Upper lobe of left lung (tissue), 6 donors: ENCODE measurements at regions not wholly inside any gene's neighbourhood (a gene's known extent, or its start where the extent isn't known, plus 50 kb on each side); places are given as distances from the start of the nearest gene placed in this dataset.

Source experiments
- ATAC-seq, 2 donors: fragments of 200-7000 bp; cut with Tn5 transposase; one replicate each; pipeline ENCODE4 v1.9.1; 2022; ENCODE audit warnings: mild to moderate bottlenecking in 2 of 2, moderate library complexity in 2 of 2; ENCODE audit not compliant: low FRiP score in 2 of 2
- DNase-seq, 2 donors: peaks; one replicate each; pipeline ENCODE4 v3.0.0-alpha.2; 2019 to 2020
- H3K27ac ChIP-seq, 4 donors: fragments of 200-600 bp; sonication (generic); one replicate each; pipeline ENCODE4 v1.5.1; 2016 to 2019
- H3K27me3 ChIP-seq, 4 donors: fragments of 200-600 bp; sonication (generic); one replicate each; pipeline ENCODE4 v1.5.1; 2017 to 2019
- H3K36me3 ChIP-seq, 4 donors: fragments of 200-600 bp; sonication (generic); one replicate each; pipeline ENCODE4 v1.5.1; 2016 to 2019
- H3K4me1 ChIP-seq, 4 donors: fragments of 200-600 bp; sonication (generic); one replicate each; pipeline ENCODE4 v1.5.1; 2018 to 2019
- H3K4me3 ChIP-seq, 4 donors: fragments of 200-600 bp; sonication (generic); one replicate each; pipeline ENCODE4 v1.5.1; 2017 to 2019; ENCODE audit warnings: mild to moderate bottlenecking in 2 of 4, moderate library complexity in 1 of 4
- H3K9me3 ChIP-seq, 4 donors: fragments of 200-600 bp; sonication (generic); one replicate each; pipeline ENCODE4 v1.5.1; 2018 to 2019
- CTCF ChIP-seq, 6 experiments: fragments of 450-650 bp in 4 of 6; fragments of 200-600 bp in 2 of 6; sonication (generic) in 2 of 6; IDR thresholded peaks; one replicate each; pipeline ENCODE4 v1.5.1; 2016 to 2019; ENCODE audit warnings: antibody characterized with exemption in 6 of 6
- EP300 ChIP-seq, 4 donors: sonication (generic); formaldehyde crosslinking; IDR thresholded peaks; one replicate each; pipeline ENCODE4 v1.5.1; 2017; ENCODE audit warnings: antibody characterized with exemption in 4 of 4, control low read depth in 2 of 4
- POLR2A ChIP-seq, 4 donors: fragments of 450-650 bp; IDR thresholded peaks; one replicate each; pipeline ENCODE4 v1.5.1; 2016 to 2017; ENCODE audit warnings: antibody characterized with exemption in 4 of 4, mild to moderate bottlenecking in 2 of 4
- POLR2AphosphoS5 ChIP-seq, 2 donors: sonication (generic); formaldehyde crosslinking; IDR thresholded peaks; one replicate each; pipeline ENCODE4 v1.5.1; 2017; ENCODE audit warnings: antibody characterized with exemption in 2 of 2
- WGBS, 2 donors: methylation state at CpG; one replicate each; pipeline ENCODE4 v1.1.5; 2017 to 2018; 5-methylcytosine and 5-hydroxymethylcytosine counted together
- donor health status: DM: no; HTN: no; CAD: no; lungs with moderate emphysema.
- donor health status: DM: no; HTN: yes; CAD: no; lungs with severe emphysema.

DNA sequence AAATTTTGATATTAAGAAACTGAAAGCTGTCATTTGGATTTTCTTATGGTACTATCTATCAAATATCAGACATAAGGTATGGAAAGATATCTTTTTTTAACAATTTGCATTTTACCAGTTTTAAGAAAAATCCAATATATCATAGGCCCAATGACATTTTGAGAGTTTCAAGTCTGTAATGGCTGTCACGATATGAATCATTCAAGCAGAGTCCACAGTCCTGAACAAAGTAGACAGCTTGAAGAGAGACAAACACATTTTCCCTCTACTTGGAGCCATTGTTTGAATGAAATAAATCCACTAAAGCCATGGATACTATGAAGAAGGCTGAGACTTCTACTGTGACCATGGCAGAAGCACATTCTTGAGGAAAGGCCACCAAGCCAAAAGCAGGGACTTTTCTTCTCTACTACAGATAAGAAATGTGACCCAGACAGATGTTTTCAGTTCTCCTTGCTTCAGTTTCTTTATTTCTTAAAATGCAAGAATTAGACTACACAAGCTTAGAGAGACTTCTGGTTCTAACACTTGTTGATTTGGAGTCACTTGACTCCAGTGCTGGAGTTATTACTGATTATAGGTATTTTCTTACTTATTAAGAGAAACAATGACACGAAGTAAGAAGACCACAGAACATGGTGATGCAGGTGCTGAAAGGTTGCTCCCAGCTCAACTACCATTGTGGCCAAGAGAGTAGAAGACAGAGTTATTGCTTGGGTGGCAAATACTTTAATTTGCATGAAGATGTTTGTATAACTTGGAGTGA lies 429.1 kb downstream of the KIF20B start:
- no peak overlapping the region for H3K27ac ChIP-seq
- H3K9me3 ChIP-seq = peaks cover under 1 to 11% (median 6%) of the 10 kb centered on the region in 4 donors
- 87 to 93% methylated on average over 2 of the region's 2 CpGs for WGBS, 2 donors
- no peaks in the 10 kb centered on the region for H3K4me1 ChIP-seq
- ATAC-seq (no peak), DNase-seq (no peak)
- H3K4me3 ChIP-seq = no peak overlapping the region
- no peak for TF ChIP-seq EP300 (IDR thresholded peaks at IDR 0.05)
- TF ChIP-seq CTCF (IDR thresholded peaks at IDR 0.05) = no peak
- TF ChIP-seq POLR2A (IDR thresholded peaks at IDR 0.05) = no peak
- no peak for TF ChIP-seq POLR2AphosphoS5 (IDR thresholded peaks at IDR 0.05)
- no peaks in the 10 kb centered on the region for H3K36me3 ChIP-seq
- no peaks in the 10 kb centered on the region for H3K27me3 ChIP-seq

DNA sequence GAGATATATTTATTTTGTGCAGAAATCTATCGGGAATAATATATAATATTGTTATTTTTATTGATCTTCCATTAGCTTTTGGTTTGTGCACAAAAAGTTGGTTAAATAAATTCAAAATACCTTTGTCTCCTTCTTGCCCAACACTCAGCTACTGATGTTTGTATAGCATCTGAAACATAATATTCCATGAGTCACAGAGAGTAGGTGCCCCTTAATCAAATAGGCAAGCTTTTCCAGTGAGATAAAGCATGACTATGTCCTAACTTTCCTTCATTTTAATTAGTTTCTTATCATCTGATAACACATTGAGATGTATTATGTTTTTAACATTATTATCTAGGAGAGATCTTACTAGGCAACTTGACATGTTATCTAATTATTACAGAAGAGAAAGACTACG lies 432.2 kb downstream of the KIF20B start:
- no peak for ATAC-seq
- TF ChIP-seq POLR2AphosphoS5 (IDR thresholded peaks at IDR 0.05) (no peak), EP300 (IDR thresholded peaks at IDR 0.05) (no peak), CTCF (IDR thresholded peaks at IDR 0.05) (no peak), POLR2A (IDR thresholded peaks at IDR 0.05) (no peak)

GRCh38 chr10:90136731-90137316 lies 435.4 kb downstream of the KIF20B start:
- TF ChIP-seq EP300 (IDR thresholded peaks at IDR 0.05) (no peak), CTCF (IDR thresholded peaks at IDR 0.05) (no peak)

More for the DNA sequence above, 432.2 kb downstream of the KIF20B start:
- WGBS, 2 donors = 68 to 90% methylated on average over 2 of the region's 2 CpGs
- no peak overlapping the region for H3K4me3 ChIP-seq
- H3K27me3 ChIP-seq = no peaks in the 10 kb centered on the region
- H3K4me1 ChIP-seq = no peaks in the 10 kb centered on the region
- DNase-seq = no peak
- no peak overlapping the region for H3K27ac ChIP-seq
- H3K36me3 ChIP-seq = no peaks in the 10 kb centered on the region
- peaks cover 28 to 38% (median 35%) of the 10 kb centered on the region in 4 donors for H3K9me3 ChIP-seq

DNA sequence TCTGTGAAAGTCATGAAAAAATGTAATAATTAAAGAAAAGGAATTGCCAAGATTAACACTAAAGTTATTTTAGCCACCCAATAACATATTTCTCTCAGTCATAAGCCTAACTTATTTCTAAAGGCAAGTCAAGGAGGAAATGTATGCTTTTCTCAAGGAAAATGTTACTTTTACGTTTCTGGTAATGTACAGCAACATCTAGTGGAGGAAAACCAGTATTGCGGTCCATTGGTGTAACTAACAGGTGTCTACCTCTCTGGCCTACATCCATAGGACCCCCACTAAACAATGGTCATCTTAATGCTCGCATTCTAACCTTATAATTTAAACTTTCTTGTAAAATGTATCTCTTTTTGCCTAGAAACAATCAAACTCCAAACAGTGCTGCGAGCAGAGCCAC lies 437.5 kb downstream of the KIF20B start:
- 86 to 87% methylated on average over 4 of the region's 4 CpGs for WGBS, 2 donors
- no peaks in the 10 kb centered on the region for H3K4me1 ChIP-seq
- H3K36me3 ChIP-seq = no peaks in the 10 kb centered on the region
- H3K27me3 ChIP-seq = no peaks in the 10 kb centered on the region
- TF ChIP-seq CTCF (IDR thresholded peaks at IDR 0.05) = peak in 3 of 6 experiments; percentile 12 to 33 (median 26)
- TF ChIP-seq EP300 (IDR thresholded peaks at IDR 0.05) = no peak
- H3K4me3 ChIP-seq = no peak overlapping the region
- no peak for DNase-seq
- no peak overlapping the region for H3K27ac ChIP-seq
- ATAC-seq = no peak
- peaks cover 28 to 38% (median 35%) of the 10 kb centered on the region in 4 donors for H3K9me3 ChIP-seq

More at GRCh38 chr10:90136731-90137316, 435.4 kb downstream of the KIF20B start:
- Histone ChIP-seq H3K4me3 (no peak overlapping the region), H3K4me1 (no peaks in the 10 kb centered on the region), H3K36me3 (no peaks in the 10 kb centered on the region), H3K9me3 (peaks cover 28 to 44% (median 35%) of the 10 kb centered on the region in 4 donors), H3K27me3 (no peaks in the 10 kb centered on the region), H3K27ac (no peak overlapping the region)
- DNase-seq (no peak), ATAC-seq (no peak)
- WGBS, 2 donors = 74 to 82% methylated on average over 8 of the region's 8 CpGs

DNA sequence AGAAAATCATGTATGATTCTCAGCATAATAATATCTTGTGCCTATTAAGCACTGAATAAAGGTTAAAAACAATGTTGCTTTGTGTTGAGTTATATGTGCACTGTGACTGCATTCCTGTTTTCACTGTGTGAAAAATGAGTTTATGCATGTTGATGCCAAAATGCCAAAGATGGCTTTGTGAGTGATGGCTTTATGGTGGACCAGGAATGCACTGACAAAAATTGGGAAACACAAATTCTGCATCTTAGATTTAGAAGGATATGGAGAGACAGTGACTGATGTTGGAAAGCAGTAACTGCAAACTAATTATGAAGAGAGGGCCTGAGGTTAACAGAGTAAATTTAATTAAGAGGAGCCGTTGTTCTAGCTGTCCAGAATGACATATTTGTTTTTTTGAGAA lies 440.4 kb downstream of the KIF20B start:
- DNase-seq = no peak
- no peaks in the 10 kb centered on the region for H3K36me3 ChIP-seq
- no peak overlapping the region for H3K4me3 ChIP-seq
- H3K27me3 ChIP-seq = no peaks in the 10 kb centered on the region
- no peak for ATAC-seq
- H3K27ac ChIP-seq = no peak overlapping the region
- no peak for TF ChIP-seq POLR2AphosphoS5 (IDR thresholded peaks at IDR 0.05)
- no peak for TF ChIP-seq EP300 (IDR thresholded peaks at IDR 0.05)
- no peak for TF ChIP-seq POLR2A (IDR thresholded peaks at IDR 0.05)
- TF ChIP-seq CTCF (IDR thresholded peaks at IDR 0.05) = no peak
- H3K9me3 ChIP-seq = peaks cover 14 to 24% (median 16%) of the 10 kb centered on the region in 4 donors
- 69 to 85% methylated on average over 1 of the region's 1 CpG for WGBS, 2 donors
- no peaks in the 10 kb centered on the region for H3K4me1 ChIP-seq
